Lower lobe of right lung (tissue), 2 donors: ENCODE measurements at regions not wholly inside any gene's neighbourhood (a gene's known extent, or its start where the extent isn't known, plus 50 kb on each side); places are given as distances from the start of the nearest gene placed in this dataset.

Experiments
- ATAC-seq, 2 donors: fragments of 200-7000 bp; cut with Tn5 transposase; one replicate each; pipeline ENCODE4 v1.9.1; 2020 to 2022; ENCODE audit warnings: mild to moderate bottlenecking in 2 of 2, moderate library complexity in 2 of 2
- DNase-seq: peaks from one replicate; pipeline ENCODE4 v3.0.0-alpha.2; 2020
- H3K27ac ChIP-seq: fragments of 200-600 bp; one replicate; pipeline ENCODE4 v1.8.0; 2022
- H3K27me3 ChIP-seq: fragments of 200-600 bp; one replicate; pipeline ENCODE4 v1.8.0; 2022; ENCODE audit warnings: low read depth
- H3K36me3 ChIP-seq: fragments of 200-600 bp; one replicate; pipeline ENCODE4 v1.8.0; 2022; ENCODE audit warnings: mild to moderate bottlenecking
- H3K4me1 ChIP-seq: fragments of 200-600 bp; one replicate; pipeline ENCODE4 v1.8.0; 2022
- H3K4me3 ChIP-seq: fragments of 200-600 bp; one replicate; pipeline ENCODE4 v1.8.0; 2022; ENCODE audit warnings: mild to moderate bottlenecking
- H3K9me3 ChIP-seq: fragments of 200-600 bp; one replicate; pipeline ENCODE4 v1.8.0; 2022
- CTCF ChIP-seq: fragments of 200-600 bp; IDR thresholded peaks from one replicate; pipeline ENCODE4 v1.8.0; 2022; ENCODE audit warnings: antibody characterized with exemption, mild to moderate bottlenecking
- intact Hi-C: fragments of 100-400 bp; cut with DNase I; formaldehyde crosslinking; loops from one replicate; pipeline ENCODE4 v1.11.0; 2022
- donor health status: DM: no; HTN: yes; CAD: no; lungs with severe emphysema.

GRCh38 chr6:156387472-156387871 lies 389.7 kb upstream of the ARID1B start:
- ATAC-seq = no peak
- Histone ChIP-seq H3K4me3 (no peak overlapping the region), H3K36me3 (no peaks in the 10 kb centered on the region), H3K27me3 (no peaks in the 10 kb centered on the region), H3K27ac (no peak overlapping the region), H3K4me1 (no peaks in the 10 kb centered on the region), H3K9me3 (no peaks in the 10 kb centered on the region)
- intact Hi-C loops = no loop called here
- TF ChIP-seq CTCF = no peak
- DNase-seq = no peak

GRCh38 chr6:156383059-156383458 lies 394.1 kb upstream of the ARID1B start:
- no peak for TF ChIP-seq CTCF

GRCh38 chr6:156379392-156380289 lies 397.5 kb upstream of the ARID1B start:
- no peak overlapping the region for H3K27ac ChIP-seq
- DNase-seq (no peak), ATAC-seq (no peak)
- no peaks in the 10 kb centered on the region for H3K9me3 ChIP-seq
- intact Hi-C loops = no loop called here
- H3K36me3 ChIP-seq = no peaks in the 10 kb centered on the region
- TF ChIP-seq CTCF = no peak
- H3K27me3 ChIP-seq = no peaks in the 10 kb centered on the region
- no peak overlapping the region for H3K4me3 ChIP-seq
- H3K4me1 ChIP-seq = no peaks in the 10 kb centered on the region

More at GRCh38 chr6:156383059-156383458, 394.1 kb upstream of the ARID1B start:
- DNase-seq (no peak), ATAC-seq (no peak)
- Histone ChIP-seq H3K27ac (no peak overlapping the region), H3K27me3 (no peaks in the 10 kb centered on the region), H3K4me3 (no peak overlapping the region), H3K4me1 (no peaks in the 10 kb centered on the region), H3K36me3 (no peaks in the 10 kb centered on the region), H3K9me3 (no peaks in the 10 kb centered on the region)
- intact Hi-C loops = no loop called here

DNA sequence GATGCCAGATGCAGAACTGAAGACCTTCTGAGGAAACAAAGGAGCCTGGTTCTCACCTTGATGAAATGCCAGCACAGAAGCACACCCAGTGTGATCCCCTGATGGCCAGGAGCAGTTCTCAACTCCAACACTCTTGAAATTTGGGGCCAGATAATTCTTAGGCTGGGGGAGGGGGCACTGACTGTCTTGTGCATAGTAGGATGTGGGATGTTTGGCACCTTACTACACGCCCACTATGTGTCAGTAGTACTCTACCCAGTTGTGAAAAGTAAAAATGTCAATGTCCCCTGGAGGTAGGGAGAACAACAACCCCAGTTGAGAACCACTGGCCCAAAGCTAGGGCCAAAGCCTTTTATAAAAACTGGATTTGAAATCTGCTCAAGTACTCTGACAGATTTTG lies 398.3 kb upstream of the ARID1B start:
- intact Hi-C loops = no loop called here
- no peak overlapping the region for H3K27ac ChIP-seq
- no peak for ATAC-seq
- no peak overlapping the region for H3K4me3 ChIP-seq
- H3K4me1 ChIP-seq = no peaks in the 10 kb centered on the region
- no peak for TF ChIP-seq CTCF
- no peaks in the 10 kb centered on the region for H3K36me3 ChIP-seq
- DNase-seq = no peak
- H3K27me3 ChIP-seq = no peaks in the 10 kb centered on the region
- H3K9me3 ChIP-seq = no peaks in the 10 kb centered on the region

DNA sequence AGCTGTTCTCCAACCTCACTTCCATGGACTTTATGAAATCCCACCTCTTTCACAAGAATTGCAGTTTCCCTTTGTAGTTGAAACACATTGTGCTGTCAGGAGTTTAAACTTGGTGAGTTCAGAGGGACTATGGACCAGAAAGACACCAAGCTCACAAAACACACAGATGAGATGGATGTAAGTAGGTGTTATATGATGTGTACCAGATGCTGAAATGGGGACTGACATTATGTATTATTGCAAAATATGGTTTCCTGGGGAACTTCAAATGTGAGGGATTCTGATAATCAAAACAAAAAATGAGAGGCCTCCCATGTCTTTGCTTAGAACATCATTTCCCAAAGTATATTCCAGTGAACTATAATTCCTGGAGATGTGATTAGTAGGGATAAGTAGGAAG lies 401.1 kb upstream of the ARID1B start:
- Histone ChIP-seq H3K4me3 (no peak overlapping the region), H3K27me3 (no peaks in the 10 kb centered on the region), H3K27ac (no peak overlapping the region), H3K4me1 (no peaks in the 10 kb centered on the region), H3K36me3 (no peaks in the 10 kb centered on the region), H3K9me3 (no peaks in the 10 kb centered on the region)
- no peak for TF ChIP-seq CTCF
- no peak for DNase-seq
- intact Hi-C loops = no loop called here
- ATAC-seq = no peak
